H9 (cell line): ENCODE measurements at regions not wholly inside any gene's neighbourhood (a gene's known extent, or its start where the extent isn't known, plus 50 kb on each side); places are given as distances from the start of the nearest gene placed in this dataset.

ENCODE experiments used
- DNase-seq: peaks from one replicate; pipeline ENCODE4 v3.0.0-alpha.2; 2017
- H2AFZ ChIP-seq: one replicate; pipeline ENCODE4 v1.6.1; 2013; ENCODE audit warnings: mild to moderate bottlenecking, low read length, control low read depth, moderate library complexity
- H2AK5ac ChIP-seq: 2 replicates; pipeline ENCODE4 v1.6.1; 2013; ENCODE audit warnings: low read length, control low read depth, mixed read lengths; ENCODE audit not compliant: insufficient read length
- H2BK120ac ChIP-seq: one replicate; pipeline ENCODE4 v1.6.1; 2013; ENCODE audit warnings: low read depth, mild to moderate bottlenecking, low read length, control low read depth, inconsistent platforms; ENCODE audit not compliant: poor library complexity, severe bottlenecking
- H2BK12ac ChIP-seq: 2 replicates; pipeline ENCODE4 v1.6.1; 2013; ENCODE audit warnings: low read length, control low read depth, mixed read lengths, low read depth; ENCODE audit not compliant: insufficient read length
- H2BK15ac ChIP-seq: 2 replicates; pipeline ENCODE4 v1.6.1; 2013; ENCODE audit warnings: low read depth, low read length, control low read depth
- H2BK20ac ChIP-seq: one replicate; pipeline ENCODE4 v1.6.1; 2013; ENCODE audit warnings: low read depth, mild to moderate bottlenecking, low read length, control low read depth, inconsistent platforms; ENCODE audit not compliant: poor library complexity, severe bottlenecking
- H2BK5ac ChIP-seq: 2 replicates; pipeline ENCODE4 v1.6.1; 2013; ENCODE audit warnings: low read length, control low read depth, mixed read lengths; ENCODE audit not compliant: insufficient read length
- H3K14ac ChIP-seq: 2 replicates; pipeline ENCODE4 v1.6.1; 2013; ENCODE audit warnings: low read length, control low read depth; ENCODE audit not compliant: insufficient read depth
- H3K18ac ChIP-seq: 2 replicates; pipeline ENCODE4 v1.6.1; 2013; ENCODE audit warnings: low read depth, mild to moderate bottlenecking, mixed read lengths, low read length, control low read depth; ENCODE audit not compliant: insufficient read length
- H3K23ac ChIP-seq: 2 replicates; pipeline ENCODE4 v1.6.1; 2013; ENCODE audit warnings: low read length, control low read depth, mixed read lengths, low read depth; ENCODE audit not compliant: insufficient read length
- H3K23me2 ChIP-seq: 2 replicates; pipeline ENCODE4 v1.6.1; 2013; ENCODE audit warnings: low read depth, mild to moderate bottlenecking, mixed read lengths, low read length, control low read depth; ENCODE audit not compliant: insufficient read length, poor library complexity, severe bottlenecking
- H3K27ac ChIP-seq: 2 replicates; pipeline ENCODE4 v1.5.1; 2013; ENCODE audit warnings: low read length, control low read depth, mixed read lengths, low read depth; ENCODE audit not compliant: insufficient read length
- H3K27me3 ChIP-seq: 2 replicates; pipeline ENCODE4 v1.6.1; 2013; ENCODE audit warnings: low read length, control low read depth, inconsistent platforms; ENCODE audit not compliant: insufficient read depth
- H3K4ac ChIP-seq: 2 replicates; pipeline ENCODE4 v1.6.1; 2013; ENCODE audit warnings: low read depth, mild to moderate bottlenecking, control low read depth, inconsistent platforms, low read length, moderate library complexity
- H3K4me1 ChIP-seq: 2 replicates; pipeline ENCODE4 v1.6.1; 2013; ENCODE audit warnings: low read length, control low read depth, inconsistent platforms; ENCODE audit not compliant: insufficient read depth
- H3K4me2 ChIP-seq: 2 replicates; pipeline ENCODE4 v1.6.1; 2013; ENCODE audit warnings: low read length, control low read depth, mixed read lengths; ENCODE audit not compliant: insufficient read length, insufficient read depth
- H3K56ac ChIP-seq: 2 replicates; pipeline ENCODE4 v1.6.1; 2013; ENCODE audit warnings: low read depth, mild to moderate bottlenecking, mixed read lengths, low read length, control low read depth; ENCODE audit not compliant: insufficient read length
- H3K79me1 ChIP-seq: 2 replicates; pipeline ENCODE4 v1.6.1; 2013; ENCODE audit warnings: low read depth, mild to moderate bottlenecking, moderate library complexity, low read length, control low read depth, inconsistent platforms; ENCODE audit not compliant: insufficient read depth, poor library complexity, severe bottlenecking
- H3K79me2 ChIP-seq: 2 replicates; pipeline ENCODE4 v1.6.1; 2013; ENCODE audit warnings: low read length, control low read depth, inconsistent platforms; ENCODE audit not compliant: insufficient read depth
- H3K9ac ChIP-seq: 2 replicates; pipeline ENCODE4 v1.6.1; 2013; ENCODE audit warnings: low read length, control low read depth, mixed read lengths; ENCODE audit not compliant: insufficient read length; ENCODE audit errors: extremely low read depth
- H3K9me3 ChIP-seq: one replicate; pipeline ENCODE4 v1.6.1; 2013; ENCODE audit warnings: low read depth, low read length, inconsistent platforms; ENCODE audit not compliant: control insufficient read depth
- H3T11ph ChIP-seq: one replicate; pipeline ENCODE4 v1.6.1; 2013; ENCODE audit warnings: mild to moderate bottlenecking, low read length, control low read depth, inconsistent platforms
- H4K20me1 ChIP-seq: one replicate; pipeline ENCODE4 v1.6.1; 2013; ENCODE audit not compliant: control insufficient read depth, insufficient read length, insufficient read depth
- H4K5ac ChIP-seq: 2 replicates; pipeline ENCODE4 v1.6.1; 2013; ENCODE audit warnings: low read depth, mild to moderate bottlenecking, mixed read lengths, low read length, control low read depth; ENCODE audit not compliant: insufficient read length
- H4K8ac ChIP-seq: replicated peaks from 2 replicates; pipeline ENCODE4 v1.6.1; 2013; ENCODE audit warnings: low read length, control low read depth, mixed read lengths, low read depth; ENCODE audit not compliant: insufficient read length
- H4K91ac ChIP-seq: 2 replicates; pipeline ENCODE4 v1.6.1; 2013; ENCODE audit warnings: low read depth, mild to moderate bottlenecking, moderate library complexity, mixed read lengths, low read length, control low read depth; ENCODE audit not compliant: insufficient read length
- H3K27ac Mint-ChIP-seq, 3 experiments: 2 replicates in 2 of 3; 3 replicates in 1 of 3; pipeline ENCODE4 v1.8.0; 2020 to 2021; ENCODE audit warnings: mixed read lengths in 3 of 3, mild to moderate bottlenecking in 1 of 3, moderate library complexity in 1 of 3
- H3K27me3 Mint-ChIP-seq: 2 replicates; pipeline ENCODE4 v1.8.0; 2021; ENCODE audit warnings: low read depth, mild to moderate bottlenecking, moderate library complexity, mixed read lengths
- H3K36me3 Mint-ChIP-seq, 3 experiments: 2 replicates in 2 of 3; 3 replicates in 1 of 3; pipeline ENCODE4 v1.8.0; 2020 to 2021; ENCODE audit warnings: low read depth in 3 of 3, mixed read lengths in 3 of 3; ENCODE audit not compliant: insufficient read depth in 1 of 3
- H3K4me1 Mint-ChIP-seq, 2 experiments: 2 replicates each; pipeline ENCODE4 v1.8.0; 2020; ENCODE audit warnings: mixed read lengths in 2 of 2
- H3K4me3 Mint-ChIP-seq, 2 experiments: 2 replicates in 1 of 2; 3 replicates in 1 of 2; pipeline ENCODE4 v1.8.0; 2020 to 2021; ENCODE audit warnings: mild to moderate bottlenecking in 2 of 2, mixed read lengths in 2 of 2, moderate library complexity in 1 of 2
- H3K9me3 Mint-ChIP-seq, 2 experiments: 2 replicates in 1 of 2; 3 replicates in 1 of 2; pipeline ENCODE4 v1.8.0; 2020; ENCODE audit warnings: mild to moderate bottlenecking in 2 of 2, mixed read lengths in 2 of 2, moderate library complexity in 1 of 2
- WGBS: extraction: QIAGEN DNeasy Blood & Tissue Kit; methylation state at CpG from one replicate; pipeline ENCODE4 v1.1.7; 2013; ENCODE audit warnings: missing lambda C conversion rate, low lambda C conversion rate, mixed read lengths; ENCODE audit not compliant: insufficient read length; ENCODE audit errors: extremely low coverage; 5-methylcytosine and 5-hydroxymethylcytosine counted together
- TF ChIP-seq, protein P1 (sequence below): fragments of 200-600 bp; sonication (generic); conservative IDR thresholded peaks from 3 replicates; pipeline ENCODE4 v1.8.0; 2021; ENCODE audit warnings: antibody characterized with exemption, mild to moderate bottlenecking

DNA sequence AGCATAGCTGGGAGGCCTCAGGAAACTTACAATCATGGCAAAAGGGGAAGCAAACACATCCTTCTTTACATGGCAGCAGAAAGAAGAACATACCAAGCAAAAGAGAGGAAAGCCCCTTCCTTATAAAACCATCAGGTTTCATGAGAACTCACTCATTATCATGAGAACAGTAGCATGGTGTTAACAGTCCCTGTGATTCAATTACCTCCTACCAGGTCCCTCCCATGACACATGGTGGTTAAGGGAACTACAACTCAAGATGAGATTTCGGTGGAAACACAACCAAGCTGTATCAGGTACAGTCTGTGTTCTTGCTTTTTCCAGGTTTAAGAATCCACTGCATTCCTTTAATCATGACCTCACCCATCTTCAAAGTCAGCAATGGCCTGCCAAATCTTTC lies 514.2 kb downstream of the KCTD16 start:
- TF ChIP-seq, protein P1, sequence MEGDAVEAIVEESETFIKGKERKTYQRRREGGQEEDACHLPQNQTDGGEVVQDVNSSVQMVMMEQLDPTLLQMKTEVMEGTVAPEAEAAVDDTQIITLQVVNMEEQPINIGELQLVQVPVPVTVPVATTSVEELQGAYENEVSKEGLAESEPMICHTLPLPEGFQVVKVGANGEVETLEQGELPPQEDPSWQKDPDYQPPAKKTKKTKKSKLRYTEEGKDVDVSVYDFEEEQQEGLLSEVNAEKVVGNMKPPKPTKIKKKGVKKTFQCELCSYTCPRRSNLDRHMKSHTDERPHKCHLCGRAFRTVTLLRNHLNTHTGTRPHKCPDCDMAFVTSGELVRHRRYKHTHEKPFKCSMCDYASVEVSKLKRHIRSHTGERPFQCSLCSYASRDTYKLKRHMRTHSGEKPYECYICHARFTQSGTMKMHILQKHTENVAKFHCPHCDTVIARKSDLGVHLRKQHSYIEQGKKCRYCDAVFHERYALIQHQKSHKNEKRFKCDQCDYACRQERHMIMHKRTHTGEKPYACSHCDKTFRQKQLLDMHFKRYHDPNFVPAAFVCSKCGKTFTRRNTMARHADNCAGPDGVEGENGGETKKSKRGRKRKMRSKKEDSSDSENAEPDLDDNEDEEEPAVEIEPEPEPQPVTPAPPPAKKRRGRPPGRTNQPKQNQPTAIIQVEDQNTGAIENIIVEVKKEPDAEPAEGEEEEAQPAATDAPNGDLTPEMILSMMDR: peak; percentile 30; the same call in 1 of the 3 replicates
- H3K27ac ChIP-seq: no peak overlapping the region

More for the DNA sequence above, 514.2 kb downstream of the KCTD16 start:
- H3K4me3 Mint-ChIP-seq: no peak overlapping the region
- H3K36me3 Mint-ChIP-seq: peaks cover 0 to 20% (median 5%) of the 10 kb centered on the region in 3 experiments; a peak in 4 of 7 replicates
- Histone ChIP-seq H3K79me2 (no peaks in the 10 kb centered on the region), H3K27me3 (no peaks in the 10 kb centered on the region), H2BK5ac (no peak overlapping the region), H2BK120ac (no peak overlapping the region), H2BK20ac (no peak overlapping the region), H3K9ac (no peak overlapping the region), H4K8ac (no peak overlapping the region), H3K23me2 (no peaks in the 10 kb centered on the region), H3K79me1 (no peaks in the 10 kb centered on the region), H3K4me2 (no peak overlapping the region), H3T11ph (no peak overlapping the region), H3K4me1 (no peaks in the 10 kb centered on the region; the same call in 1 of the 2 replicates), H2BK12ac (no peak overlapping the region), H2AFZ (no peak overlapping the region), H4K20me1 (no peaks in the 10 kb centered on the region), H2BK15ac (no peak overlapping the region), H3K23ac (no peak overlapping the region), H3K18ac (no peak overlapping the region), H3K56ac (no peak overlapping the region), H3K4ac (no peak overlapping the region), H3K9me3 (no peaks in the 10 kb centered on the region), H3K14ac (no peak overlapping the region), H4K5ac (no peak overlapping the region), H2AK5ac (no peak overlapping the region), H4K91ac (no peak overlapping the region)
- H3K27me3 Mint-ChIP-seq: no peaks in the 10 kb centered on the region; the same call in 1 of the 2 replicates
- H3K4me1 Mint-ChIP-seq: peaks cover 6% of the 10 kb centered on the region in 2 experiments
- no peak overlapping the region; a peak in 1 of 7 replicates for H3K27ac Mint-ChIP-seq
- WGBS: no CpG with 5 or more reads among the region's 1 CpG
- H3K9me3 Mint-ChIP-seq: peaks cover 5 to 9% of the 10 kb centered on the region in 2 experiments; a peak in 3 of 5 replicates
- no peak for DNase-seq
